ENCODE measurements at regions not wholly inside any gene's neighbourhood (a gene's known extent, or its start where the extent isn't known, plus 50 kb on each side); places are given as distances from the start of the nearest gene placed in this dataset.

- TF ChIP-seq CTCF (IDR thresholded peaks at IDR 0.05; ENCODE audit: unreplicated experiment): no peak
- Mint-ChIP-seq H3K36me3 (ENCODE audit: insufficient read depth) (no peaks in the 10 kb centered on the region), H3K27ac (no peak overlapping the region), H3K27me3 (no peaks in the 10 kb centered on the region), H3K4me1 (ENCODE audit: low read depth) (no peaks in the 10 kb centered on the region), H3K4me3 (ENCODE audit: low read depth) (no peak overlapping the region), H3K9me3 (ENCODE audit: low read depth) (no peaks in the 10 kb centered on the region)
- DNase-seq (ENCODE audit: low spot score, unreplicated experiment): no peak
These were observed 789.6 kb upstream of the NOVA1 start for GRCh38 chr14:27387463-27387862.

- H3K9me3 Mint-ChIP-seq (ENCODE audit: low read depth): no peaks in the 10 kb centered on the region
- no peak overlapping the region for H3K27ac Mint-ChIP-seq
- H3K4me1 Mint-ChIP-seq (ENCODE audit: low read depth): no peaks in the 10 kb centered on the region
- no peak for TF ChIP-seq CTCF (IDR thresholded peaks at IDR 0.05; ENCODE audit: unreplicated experiment)
- H3K4me3 Mint-ChIP-seq (ENCODE audit: low read depth): no peak overlapping the region
- no peak for DNase-seq (ENCODE audit: low spot score, unreplicated experiment)
- no peaks in the 10 kb centered on the region for H3K27me3 Mint-ChIP-seq
- no peaks in the 10 kb centered on the region for H3K36me3 Mint-ChIP-seq (ENCODE audit: insufficient read depth)
These were observed 791.6 kb upstream of the NOVA1 start for GRCh38 chr14:27389402-27389801.

- no peaks in the 10 kb centered on the region for H3K4me1 Mint-ChIP-seq (ENCODE audit: low read depth)
- no peak overlapping the region for H3K27ac Mint-ChIP-seq
- H3K4me3 Mint-ChIP-seq (ENCODE audit: low read depth): no peak overlapping the region
- H3K9me3 Mint-ChIP-seq (ENCODE audit: low read depth): no peaks in the 10 kb centered on the region
- no peaks in the 10 kb centered on the region for H3K27me3 Mint-ChIP-seq
- DNase-seq (ENCODE audit: low spot score, unreplicated experiment): no peak
- TF ChIP-seq CTCF (IDR thresholded peaks at IDR 0.05; ENCODE audit: unreplicated experiment): no peak
- H3K36me3 Mint-ChIP-seq (ENCODE audit: insufficient read depth): no peaks in the 10 kb centered on the region
These were observed 792.3 kb upstream of the NOVA1 start for GRCh38 chr14:27390155-27390554.

GRCh38 chr14:27391331-27391730 lies 793.5 kb upstream of the NOVA1 start:
- no peak for TF ChIP-seq CTCF (IDR thresholded peaks at IDR 0.05; ENCODE audit: unreplicated experiment)
- Mint-ChIP-seq H3K27me3 (no peaks in the 10 kb centered on the region), H3K4me3 (ENCODE audit: low read depth) (no peak overlapping the region), H3K27ac (no peak overlapping the region), H3K9me3 (ENCODE audit: low read depth) (no peaks in the 10 kb centered on the region), H3K4me1 (ENCODE audit: low read depth) (no peaks in the 10 kb centered on the region), H3K36me3 (ENCODE audit: insufficient read depth) (no peaks in the 10 kb centered on the region)
- DNase-seq (ENCODE audit: low spot score, unreplicated experiment): no peak

GRCh38 chr14:27392153-27392552 lies 794.3 kb upstream of the NOVA1 start:
- no peak overlapping the region for H3K27ac Mint-ChIP-seq
- TF ChIP-seq CTCF (IDR thresholded peaks at IDR 0.05; ENCODE audit: unreplicated experiment): no peak
- H3K36me3 Mint-ChIP-seq (ENCODE audit: insufficient read depth): no peaks in the 10 kb centered on the region
- no peak for DNase-seq (ENCODE audit: low spot score, unreplicated experiment)
- H3K4me3 Mint-ChIP-seq (ENCODE audit: low read depth): no peak overlapping the region
- H3K9me3 Mint-ChIP-seq (ENCODE audit: low read depth): no peaks in the 10 kb centered on the region
- no peaks in the 10 kb centered on the region for H3K27me3 Mint-ChIP-seq
- no peaks in the 10 kb centered on the region for H3K4me1 Mint-ChIP-seq (ENCODE audit: low read depth)

Measured in progenitor cell of endocrine pancreas (in vitro differentiated cells).